GM11168 (cell line): ENCODE measurements at regions not wholly inside any gene's neighbourhood (a gene's known extent, or its start where the extent isn't known, plus 50 kb on each side); places are given as distances from the start of the nearest gene placed in this dataset.

Experiments
- in situ Hi-C: fragments of 300-500 bp; cut with MboI; formaldehyde crosslinking; loops from one replicate; pipeline ENCODE4 v1.12.0; 2022; ENCODE audit warnings: low sequenced_read_pairs; ENCODE audit not compliant: unreplicated experiment

DNA sequence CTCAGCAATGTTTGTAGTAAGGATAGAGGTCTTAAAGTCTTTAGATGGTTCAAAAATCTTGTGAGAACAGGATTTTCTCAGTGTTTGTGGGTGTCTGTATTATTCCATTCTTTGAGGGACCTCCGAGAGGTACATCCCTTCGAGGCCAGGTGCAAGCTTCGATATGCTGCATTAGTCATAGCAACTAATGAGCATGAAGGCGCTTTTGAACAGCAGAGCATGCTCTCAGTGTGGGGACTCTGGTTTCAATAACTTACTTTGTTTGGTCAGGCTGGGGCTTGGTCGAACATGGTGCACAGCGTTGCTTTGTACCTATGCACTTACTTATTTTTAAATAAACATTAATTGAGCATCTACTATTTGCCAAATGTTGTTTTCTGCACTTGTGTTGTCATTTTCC lies 297.9 kb downstream of the CLIC5 start:
- in situ Hi-C loops = loop anchor here (10.0 to 25.0 kb wide), 2 partner anchors 280 to 1063 kb away; no protein-coding TSS in a partner anchor

- in situ Hi-C loops = loop anchor here (10.0 to 25.0 kb wide), 2 partner anchors 280 to 1062 kb away; no protein-coding TSS in a partner anchor
Observed at GRCh38 chr6:45717027-45717426, 298.6 kb downstream of the CLIC5 start.

DNA sequence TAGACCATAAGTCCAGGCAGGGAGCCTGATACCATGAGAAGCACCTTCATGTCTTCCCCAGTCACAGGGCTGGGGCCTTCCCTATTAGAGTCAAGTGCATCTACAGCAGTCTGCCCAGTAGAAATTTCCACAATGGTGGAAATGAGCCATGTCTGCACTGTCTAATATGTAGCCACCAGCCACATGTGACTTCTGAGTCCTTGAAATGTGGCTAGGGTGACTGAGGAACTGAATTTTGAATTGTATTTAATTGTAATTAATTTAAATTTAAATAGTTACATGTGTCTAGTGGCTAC lies 300.2 kb downstream of the CLIC5 start:
- in situ Hi-C loops = loop anchor here (10.0 to 25.0 kb wide), 2 partner anchors 278 to 1061 kb away; no protein-coding TSS in a partner anchor

- in situ Hi-C loops = loop anchor here (10.0 to 25.0 kb wide), 2 partner anchors 278 to 1060 kb away; no protein-coding TSS in a partner anchor
Observed at GRCh38 chr6:45714741-45715507, 300.7 kb downstream of the CLIC5 start.

GRCh38 chr6:45714006-45714730 lies 301.5 kb downstream of the CLIC5 start:
- in situ Hi-C loops = loop anchor here (10.0 to 25.0 kb wide), 2 partner anchors 277 to 1059 kb away; no protein-coding TSS in a partner anchor
